ENCODE measurements at regions not wholly inside any gene's neighbourhood (a gene's known extent, or its start where the extent isn't known, plus 50 kb on each side); places are given as distances from the start of the nearest gene placed in this dataset.

DNA sequence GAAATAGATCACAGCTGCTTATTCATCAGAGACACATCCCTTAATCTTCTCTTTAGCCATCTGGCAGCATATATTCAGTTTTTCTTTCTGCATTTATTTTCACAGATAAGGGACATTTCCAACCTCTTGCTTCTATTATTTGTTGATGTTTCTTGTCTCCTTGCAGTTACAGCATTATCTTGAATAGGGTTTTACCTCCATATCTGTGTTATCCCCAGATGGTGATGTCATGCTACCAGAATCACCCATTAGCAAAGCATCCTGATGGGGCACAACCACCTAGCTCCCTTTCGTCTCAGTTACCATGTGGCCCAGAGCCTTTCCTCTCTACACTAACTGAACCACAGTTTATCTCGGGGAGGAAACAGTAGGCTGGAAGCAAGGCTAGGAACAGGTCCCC is 483.9 kb downstream of the FOXO1 start:
- TF ChIP-seq POLR2A (IDR thresholded peaks at IDR 0.05; ENCODE audit: low read length) (no peak), GATA1 (IDR thresholded peaks at IDR 0.05; ENCODE audit: low read depth, low read length) (no peak)

Data from erythroblast (primary cell).